ENCODE measurements at regions not wholly inside any gene's neighbourhood (a gene's known extent, or its start where the extent isn't known, plus 50 kb on each side); places are given as distances from the start of the nearest gene placed in this dataset.

DNA sequence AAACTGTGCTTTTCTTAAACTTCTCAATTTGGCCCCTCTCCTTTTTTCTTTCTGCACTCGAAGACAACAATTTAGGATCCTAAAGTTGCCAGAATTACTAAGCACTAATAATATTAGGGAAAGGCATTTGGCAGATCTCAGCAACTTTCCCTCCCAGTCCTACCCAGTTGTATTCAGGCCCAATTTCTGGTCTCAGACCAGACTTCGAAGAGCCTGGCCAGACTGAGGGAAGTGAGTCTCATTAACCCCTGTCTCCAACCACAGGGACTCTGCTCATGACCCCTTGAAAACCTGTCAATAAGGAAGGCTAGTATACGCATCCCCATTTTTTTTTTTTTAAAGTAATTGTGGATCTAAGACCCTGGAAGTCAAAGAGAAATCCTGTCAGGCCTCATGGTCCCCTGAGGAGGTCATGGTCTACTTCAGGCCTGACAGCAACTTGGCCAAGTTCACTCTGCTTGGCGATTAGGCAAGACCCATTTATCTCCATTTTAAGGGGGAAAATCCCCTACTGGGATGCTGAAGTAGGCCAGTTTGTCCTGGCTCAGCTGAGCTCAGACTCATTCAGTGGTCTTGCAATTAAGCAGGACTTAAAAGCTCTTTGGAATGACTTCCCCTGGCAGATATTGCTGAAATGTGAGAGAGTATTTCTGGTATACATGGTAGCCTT, 521.0 kb downstream of the FUT8 start:
- no peak for FAIRE-seq

More for the DNA sequence above, 521.0 kb downstream of the FUT8 start:
- ChIA-PET POLR2A (no interaction called here), CTCF (no interaction called here), RAD21 (ENCODE audit: unreplicated experiment) (interaction anchor here (0.8 kb wide), 1 partner anchor 518 kb away, joined by 3 read pairs; no protein-coding TSS in a partner anchor), SMC1A (ENCODE audit: uncharacterized antibody, unreplicated experiment) (no interaction called here)
- Histone ChIP-seq H3K27me3 (replicated peaks in 1 of 2; ENCODE audit: control insufficient read depth in 2 of 2, insufficient read depth in 2 of 2, low read length in 1 of 2) (peaks cover 0 to 3% of the 10 kb centered on the region in 2 experiments; a peak in 2 of 4 replicates), H3K9me3 (replicated peaks; ENCODE audit: control insufficient read depth, insufficient read depth, low read length) (no peaks in the 10 kb centered on the region), H3K79me2 (ENCODE audit: control insufficient read depth, insufficient read depth, low read length) (no peaks in the 10 kb centered on the region), H3K4me2 (ENCODE audit: control insufficient read depth, insufficient read depth) (no peak overlapping the region), H3K4me1 (ENCODE audit: control insufficient read depth, insufficient read depth, low read length) (no peaks in the 10 kb centered on the region), H2AFZ (ENCODE audit: control insufficient read depth, low read depth, low read length) (no peak overlapping the region), H3K4me3 (no peak overlapping the region), H3K27ac (ENCODE audit: control insufficient read depth, insufficient read depth) (no peak overlapping the region), H4K20me1 (ENCODE audit: control insufficient read depth, insufficient read depth) (no peaks in the 10 kb centered on the region), H3K9ac (ENCODE audit: control insufficient read depth, insufficient read depth, low read length) (no peak overlapping the region), H3K36me3 (ENCODE audit: control insufficient read depth in 2 of 2, insufficient read depth in 2 of 2, low read length in 1 of 2) (no peaks in the 10 kb centered on the region)
- in situ Hi-C loops (cut with MboI), result no loop called here
- intact Hi-C loops (cut with micrococcal nuclease; ENCODE audit: unreplicated experiment), result no loop called here
- BruUV-seq (replicated peaks), result no TSS peak
- TF ChIP-seq, protein P1, sequence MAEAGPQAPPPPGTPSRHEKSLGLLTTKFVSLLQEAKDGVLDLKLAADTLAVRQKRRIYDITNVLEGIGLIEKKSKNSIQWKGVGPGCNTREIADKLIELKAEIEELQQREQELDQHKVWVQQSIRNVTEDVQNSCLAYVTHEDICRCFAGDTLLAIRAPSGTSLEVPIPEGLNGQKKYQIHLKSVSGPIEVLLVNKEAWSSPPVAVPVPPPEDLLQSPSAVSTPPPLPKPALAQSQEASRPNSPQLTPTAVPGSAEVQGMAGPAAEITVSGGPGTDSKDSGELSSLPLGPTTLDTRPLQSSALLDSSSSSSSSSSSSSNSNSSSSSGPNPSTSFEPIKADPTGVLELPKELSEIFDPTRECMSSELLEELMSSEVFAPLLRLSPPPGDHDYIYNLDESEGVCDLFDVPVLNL (IDR thresholded peaks at IDR 0.05; ENCODE audit: low read depth, low read length), result no peak
- TF ChIP-seq, protein P2, sequence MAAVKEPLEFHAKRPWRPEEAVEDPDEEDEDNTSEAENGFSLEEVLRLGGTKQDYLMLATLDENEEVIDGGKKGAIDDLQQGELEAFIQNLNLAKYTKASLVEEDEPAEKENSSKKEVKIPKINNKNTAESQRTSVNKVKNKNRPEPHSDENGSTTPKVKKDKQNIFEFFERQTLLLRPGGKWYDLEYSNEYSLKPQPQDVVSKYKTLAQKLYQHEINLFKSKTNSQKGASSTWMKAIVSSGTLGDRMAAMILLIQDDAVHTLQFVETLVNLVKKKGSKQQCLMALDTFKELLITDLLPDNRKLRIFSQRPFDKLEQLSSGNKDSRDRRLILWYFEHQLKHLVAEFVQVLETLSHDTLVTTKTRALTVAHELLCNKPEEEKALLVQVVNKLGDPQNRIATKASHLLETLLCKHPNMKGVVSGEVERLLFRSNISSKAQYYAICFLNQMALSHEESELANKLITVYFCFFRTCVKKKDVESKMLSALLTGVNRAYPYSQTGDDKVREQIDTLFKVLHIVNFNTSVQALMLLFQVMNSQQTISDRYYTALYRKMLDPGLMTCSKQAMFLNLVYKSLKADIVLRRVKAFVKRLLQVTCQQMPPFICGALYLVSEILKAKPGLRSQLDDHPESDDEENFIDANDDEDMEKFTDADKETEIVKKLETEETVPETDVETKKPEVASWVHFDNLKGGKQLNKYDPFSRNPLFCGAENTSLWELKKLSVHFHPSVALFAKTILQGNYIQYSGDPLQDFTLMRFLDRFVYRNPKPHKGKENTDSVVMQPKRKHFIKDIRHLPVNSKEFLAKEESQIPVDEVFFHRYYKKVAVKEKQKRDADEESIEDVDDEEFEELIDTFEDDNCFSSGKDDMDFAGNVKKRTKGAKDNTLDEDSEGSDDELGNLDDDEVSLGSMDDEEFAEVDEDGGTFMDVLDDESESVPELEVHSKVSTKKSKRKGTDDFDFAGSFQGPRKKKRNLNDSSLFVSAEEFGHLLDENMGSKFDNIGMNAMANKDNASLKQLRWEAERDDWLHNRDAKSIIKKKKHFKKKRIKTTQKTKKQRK (IDR thresholded peaks at IDR 0.05; ENCODE audit: low read depth, low read length), result no peak
- TF ChIP-seq FOXM1 (IDR thresholded peaks at IDR 0.05; ENCODE audit: low read depth, low read length), result no peak
- DNase-seq (ENCODE audit: low read depth, low spot score) (no peak), ATAC-seq (no peak)
- 43% methylated on average over 4 of the region's 4 CpGs for WGBS (ENCODE audit: insufficient coverage, insufficient replicate concordance, low lambda C conversion rate, missing lambda C conversion rate)

Measured in GM12878 (cell line).